ENCODE measurements at regions not wholly inside any gene's neighbourhood (a gene's known extent, or its start where the extent isn't known, plus 50 kb on each side); places are given as distances from the start of the nearest gene placed in this dataset.

DNA sequence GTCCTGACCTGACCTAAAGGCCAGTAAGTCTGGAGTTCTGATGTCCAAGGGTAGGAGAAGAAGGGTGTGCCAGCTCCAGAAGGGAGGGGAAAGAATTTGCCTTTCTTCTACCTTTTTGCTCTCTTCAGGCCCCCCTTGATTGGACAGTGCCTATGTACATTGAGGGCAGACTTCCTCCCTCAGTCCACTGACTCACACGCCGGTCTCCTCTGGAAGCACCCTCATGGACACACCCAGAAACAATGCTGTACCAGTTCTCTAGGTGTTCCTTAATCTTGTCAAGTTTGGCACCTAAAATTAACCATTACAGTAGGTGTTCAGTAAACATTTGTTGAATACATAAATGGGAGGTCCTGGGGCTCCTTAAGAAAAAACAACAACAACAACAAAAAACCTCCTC lies 51.0 kb upstream of the POU2F1 start:
- BruUV-seq (replicated peaks) = no TSS peak
- intact Hi-C loops (cut with micrococcal nuclease; ENCODE audit: unreplicated experiment) (no loop called here), in situ Hi-C loops (cut with HindIII; ENCODE audit: extremely low pct_ligation_motif_present, low pct_unique_long_range_greater_than_20kb) (no loop called here)
- Histone ChIP-seq H3K4me3 (replicated peaks in 1 of 3; ENCODE audit: insufficient read depth in 1 of 3, low read depth in 2 of 3, low read length in 3 of 3) (no peak overlapping the region), H3K27me3 (ENCODE audit: control insufficient read depth in 1 of 2, insufficient read depth in 2 of 2, low read length in 2 of 2) (peaks cover 0 to 14% of the 10 kb centered on the region in 2 experiments; a peak in 1 of 5 replicates), H3K9me3 (ENCODE audit: low read length) (no peaks in the 10 kb centered on the region), H3K27ac (ENCODE audit: extremely low read length, insufficient read depth, low read length) (no peak overlapping the region), H3K36me3 (replicated peaks in 1 of 2; ENCODE audit: control insufficient read depth in 1 of 2, insufficient read depth in 2 of 2, low read length in 2 of 2) (no peaks in the 10 kb centered on the region), H2AFZ (ENCODE audit: low read length) (no peak overlapping the region), H3K4me1 (ENCODE audit: insufficient read depth, low read length) (no peaks in the 10 kb centered on the region), H3K4me2 (ENCODE audit: low read depth, low read length) (no peak overlapping the region), H3K79me2 (ENCODE audit: insufficient read depth, low read length) (no peaks in the 10 kb centered on the region), H4K20me1 (ENCODE audit: insufficient read depth, low read length) (no peaks in the 10 kb centered on the region), H3K9ac (ENCODE audit: insufficient read depth, low read depth, low read length) (no peak overlapping the region)
- TF ChIP-seq HIVEP1 (CRISPR knock-in tag; IDR thresholded peaks at IDR 0.05) (no peak), SMARCC2 (IDR thresholded peaks at IDR 0.05) (no peak), ZNF788 (CRISPR knock-in tag; IDR thresholded peaks at IDR 0.05; ENCODE audit: borderline replicate concordance) (no peak), CC2D1A (CRISPR knock-in tag; IDR thresholded peaks at IDR 0.05) (no peak), AGO1 (IDR thresholded peaks at IDR 0.05; ENCODE audit: low read depth, low read length, poor library complexity, severe bottlenecking) (no peak), ISX (CRISPR knock-in tag; conservative IDR thresholded peaks at IDR 0.05) (no peak), GFI1 (CRISPR knock-in tag; IDR thresholded peaks at IDR 0.05; ENCODE audit: borderline replicate concordance) (no peak), HOXA3 (CRISPR knock-in tag; IDR thresholded peaks at IDR 0.05) (no peak), PHF20 (CRISPR knock-in tag; IDR thresholded peaks at IDR 0.05) (no peak)
- TF ChIP-seq, protein P1, sequence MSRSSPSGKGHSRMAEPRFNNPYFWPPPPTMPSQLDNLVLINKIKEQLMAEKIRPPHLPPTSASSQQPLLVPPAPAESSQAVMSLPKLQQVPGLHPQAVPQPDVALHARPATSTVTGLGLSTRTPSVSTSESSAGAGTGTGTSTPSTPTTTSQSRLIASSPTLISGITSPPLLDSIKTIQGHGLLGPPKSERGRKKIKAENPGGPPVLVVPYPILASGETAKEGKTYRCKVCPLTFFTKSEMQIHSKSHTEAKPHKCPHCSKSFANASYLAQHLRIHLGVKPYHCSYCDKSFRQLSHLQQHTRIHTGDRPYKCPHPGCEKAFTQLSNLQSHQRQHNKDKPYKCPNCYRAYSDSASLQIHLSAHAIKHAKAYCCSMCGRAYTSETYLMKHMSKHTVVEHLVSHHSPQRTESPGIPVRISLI (CRISPR knock-in tag; IDR thresholded peaks at IDR 0.05; ENCODE audit: borderline replicate concordance) = no peak
- TF ChIP-seq, protein P2, sequence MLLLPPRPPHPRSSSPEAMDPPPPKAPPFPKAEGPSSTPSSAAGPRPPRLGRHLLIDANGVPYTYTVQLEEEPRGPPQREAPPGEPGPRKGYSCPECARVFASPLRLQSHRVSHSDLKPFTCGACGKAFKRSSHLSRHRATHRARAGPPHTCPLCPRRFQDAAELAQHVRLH (CRISPR knock-in tag; IDR thresholded peaks at IDR 0.05; ENCODE audit: borderline replicate concordance, low read depth) = no peak
- TF ChIP-seq, protein P3, sequence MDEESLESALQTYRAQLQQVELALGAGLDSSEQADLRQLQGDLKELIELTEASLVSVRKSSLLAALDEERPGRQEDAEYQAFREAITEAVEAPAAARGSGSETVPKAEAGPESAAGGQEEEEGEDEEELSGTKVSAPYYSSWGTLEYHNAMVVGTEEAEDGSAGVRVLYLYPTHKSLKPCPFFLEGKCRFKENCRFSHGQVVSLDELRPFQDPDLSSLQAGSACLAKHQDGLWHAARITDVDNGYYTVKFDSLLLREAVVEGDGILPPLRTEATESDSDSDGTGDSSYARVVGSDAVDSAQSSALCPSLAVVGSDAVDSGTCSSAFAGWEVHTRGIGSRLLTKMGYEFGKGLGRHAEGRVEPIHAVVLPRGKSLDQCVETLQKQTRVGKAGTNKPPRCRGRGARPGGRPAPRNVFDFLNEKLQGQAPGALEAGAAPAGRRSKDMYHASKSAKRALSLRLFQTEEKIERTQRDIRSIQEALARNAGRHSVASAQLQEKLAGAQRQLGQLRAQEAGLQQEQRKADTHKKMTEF (CRISPR knock-in tag; IDR thresholded peaks at IDR 0.05) = no peak
- TF ChIP-seq, protein P4, sequence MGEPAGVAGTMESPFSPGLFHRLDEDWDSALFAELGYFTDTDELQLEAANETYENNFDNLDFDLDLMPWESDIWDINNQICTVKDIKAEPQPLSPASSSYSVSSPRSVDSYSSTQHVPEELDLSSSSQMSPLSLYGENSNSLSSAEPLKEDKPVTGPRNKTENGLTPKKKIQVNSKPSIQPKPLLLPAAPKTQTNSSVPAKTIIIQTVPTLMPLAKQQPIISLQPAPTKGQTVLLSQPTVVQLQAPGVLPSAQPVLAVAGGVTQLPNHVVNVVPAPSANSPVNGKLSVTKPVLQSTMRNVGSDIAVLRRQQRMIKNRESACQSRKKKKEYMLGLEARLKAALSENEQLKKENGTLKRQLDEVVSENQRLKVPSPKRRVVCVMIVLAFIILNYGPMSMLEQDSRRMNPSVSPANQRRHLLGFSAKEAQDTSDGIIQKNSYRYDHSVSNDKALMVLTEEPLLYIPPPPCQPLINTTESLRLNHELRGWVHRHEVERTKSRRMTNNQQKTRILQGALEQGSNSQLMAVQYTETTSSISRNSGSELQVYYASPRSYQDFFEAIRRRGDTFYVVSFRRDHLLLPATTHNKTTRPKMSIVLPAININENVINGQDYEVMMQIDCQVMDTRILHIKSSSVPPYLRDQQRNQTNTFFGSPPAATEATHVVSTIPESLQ (CRISPR knock-in tag; conservative IDR thresholded peaks at IDR 0.05) = no peak
- TF ChIP-seq, protein P5, sequence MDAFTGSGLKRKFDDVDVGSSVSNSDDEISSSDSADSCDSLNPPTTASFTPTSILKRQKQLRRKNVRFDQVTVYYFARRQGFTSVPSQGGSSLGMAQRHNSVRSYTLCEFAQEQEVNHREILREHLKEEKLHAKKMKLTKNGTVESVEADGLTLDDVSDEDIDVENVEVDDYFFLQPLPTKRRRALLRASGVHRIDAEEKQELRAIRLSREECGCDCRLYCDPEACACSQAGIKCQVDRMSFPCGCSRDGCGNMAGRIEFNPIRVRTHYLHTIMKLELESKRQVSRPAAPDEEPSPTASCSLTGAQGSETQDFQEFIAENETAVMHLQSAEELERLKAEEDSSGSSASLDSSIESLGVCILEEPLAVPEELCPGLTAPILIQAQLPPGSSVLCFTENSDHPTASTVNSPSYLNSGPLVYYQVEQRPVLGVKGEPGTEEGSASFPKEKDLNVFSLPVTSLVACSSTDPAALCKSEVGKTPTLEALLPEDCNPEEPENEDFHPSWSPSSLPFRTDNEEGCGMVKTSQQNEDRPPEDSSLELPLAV (CRISPR knock-in tag; conservative IDR thresholded peaks at IDR 0.05; ENCODE audit: low read depth) = no peak
- POLR2A ChIA-PET = no interaction called here
- 68% methylated on average over 2 of the region's 2 CpGs for WGBS (ENCODE audit: low lambda C conversion rate)
- no peak for DNase-seq (ENCODE audit: low spot score)
- ATAC-seq = no peak
- CTCF ChIA-PET (ENCODE audit: low intra/inter-chr PET ratio, low total read pairs) = no interaction called here
- no peak for FAIRE-seq
